DND-41 (cell line): ENCODE measurements at regions not wholly inside any gene's neighbourhood (a gene's known extent, or its start where the extent isn't known, plus 50 kb on each side); places are given as distances from the start of the nearest gene placed in this dataset.

Experiments used
- EZH2 ChIP-seq: IDR thresholded peaks from 3 replicates; pipeline ENCODE4 v1.6.1; 2012; ENCODE audit warnings: borderline replicate concordance, low read depth, mild to moderate bottlenecking, moderate library complexity, low read length, inconsistent platforms; ENCODE audit not compliant: severe bottlenecking
- TF ChIP-seq, protein P1 (sequence below): IDR thresholded peaks from 2 replicates; pipeline ENCODE4 v1.5.1; 2012; ENCODE audit warnings: borderline replicate concordance, low read length, moderate library complexity, mild to moderate bottlenecking; ENCODE audit not compliant: poor library complexity, severe bottlenecking; ENCODE audit errors: extremely low read depth

- TF ChIP-seq, protein P1, sequence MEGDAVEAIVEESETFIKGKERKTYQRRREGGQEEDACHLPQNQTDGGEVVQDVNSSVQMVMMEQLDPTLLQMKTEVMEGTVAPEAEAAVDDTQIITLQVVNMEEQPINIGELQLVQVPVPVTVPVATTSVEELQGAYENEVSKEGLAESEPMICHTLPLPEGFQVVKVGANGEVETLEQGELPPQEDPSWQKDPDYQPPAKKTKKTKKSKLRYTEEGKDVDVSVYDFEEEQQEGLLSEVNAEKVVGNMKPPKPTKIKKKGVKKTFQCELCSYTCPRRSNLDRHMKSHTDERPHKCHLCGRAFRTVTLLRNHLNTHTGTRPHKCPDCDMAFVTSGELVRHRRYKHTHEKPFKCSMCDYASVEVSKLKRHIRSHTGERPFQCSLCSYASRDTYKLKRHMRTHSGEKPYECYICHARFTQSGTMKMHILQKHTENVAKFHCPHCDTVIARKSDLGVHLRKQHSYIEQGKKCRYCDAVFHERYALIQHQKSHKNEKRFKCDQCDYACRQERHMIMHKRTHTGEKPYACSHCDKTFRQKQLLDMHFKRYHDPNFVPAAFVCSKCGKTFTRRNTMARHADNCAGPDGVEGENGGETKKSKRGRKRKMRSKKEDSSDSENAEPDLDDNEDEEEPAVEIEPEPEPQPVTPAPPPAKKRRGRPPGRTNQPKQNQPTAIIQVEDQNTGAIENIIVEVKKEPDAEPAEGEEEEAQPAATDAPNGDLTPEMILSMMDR: no peak
- TF ChIP-seq EZH2: no peak
These were observed 749.6 kb downstream of the CENPC start for GRCh38 chr4:66795724-66796123.
